Mammary epithelial cell (primary cell): ENCODE measurements at regions not wholly inside any gene's neighbourhood (a gene's known extent, or its start where the extent isn't known, plus 50 kb on each side); places are given as distances from the start of the nearest gene placed in this dataset.

ENCODE experiments used
- CTCF ChIP-seq, 2 donors: IDR thresholded peaks in 1 of 2; conservative IDR thresholded peaks in 1 of 2; 2 replicates each; pipeline ENCODE4 v1.5.1; 2011 to 2012; ENCODE audit warnings: inconsistent platforms in 2 of 2, low read length in 2 of 2, mild to moderate bottlenecking in 2 of 2, control low read depth in 1 of 2, low read depth in 1 of 2; ENCODE audit not compliant: insufficient read depth in 1 of 2; ENCODE audit errors: extremely low read depth in 1 of 2
- EZH2 ChIP-seq: IDR thresholded peaks from 2 replicates; pipeline ENCODE4 v1.6.1; 2012; ENCODE audit warnings: low read length, inconsistent platforms, borderline replicate concordance

- TF ChIP-seq CTCF (conservative IDR thresholded peaks at IDR 0.05 in 1 of 2, IDR thresholded peaks at IDR 0.05 in 1 of 2; ENCODE audit: extremely low read depth in 1 of 2, insufficient read depth in 1 of 2, low read depth in 1 of 2, low read length in 2 of 2) (no peak), EZH2 (no peak)
Measured at GRCh38 chr11:15720460-15720859, 605.7 kb downstream of the INSC start.
